ENCODE measurements at regions not wholly inside any gene's neighbourhood (a gene's known extent, or its start where the extent isn't known, plus 50 kb on each side); places are given as distances from the start of the nearest gene placed in this dataset.

GRCh38 chr16:9040800-9041412, 50.5 kb upstream of the HAPSTR1 start:
- Histone ChIP-seq H3K27ac (ENCODE audit: low read length) (no peak overlapping the region), H3F3A (ENCODE audit: insufficient read depth, low read length) (no peaks in the 10 kb centered on the region), H3K27me3 (replicated peaks; ENCODE audit: insufficient read depth, low read length) (no peaks in the 10 kb centered on the region), H3K4me1 (ENCODE audit: low read length) (no peaks in the 10 kb centered on the region), H3K4me3 (ENCODE audit: low read length) (no peak overlapping the region), H3K9me3 (replicated peaks; ENCODE audit: insufficient read depth, low read length) (no peaks in the 10 kb centered on the region), H3K79me2 (ENCODE audit: low read length) (no peaks in the 10 kb centered on the region), H4K20me1 (ENCODE audit: insufficient read depth, low read length) (no peaks in the 10 kb centered on the region), H3K9ac (ENCODE audit: low read length) (no peak overlapping the region), H2AFZ (ENCODE audit: low read length) (no peak overlapping the region), H3K36me3 (replicated peaks; ENCODE audit: insufficient read depth, low read length) (no peaks in the 10 kb centered on the region), H3K4me2 (ENCODE audit: low read depth, low read length) (no peak overlapping the region), H3K9me2 (replicated peaks; ENCODE audit: insufficient read depth, low read length) (no peaks in the 10 kb centered on the region)
- DNase-seq, result no peak
- TF ChIP-seq EZH2 (optimal IDR thresholded peaks at IDR 0.05; ENCODE audit: low read depth, low read length) (no peak), EZH2phosphoT487 (IDR thresholded peaks at IDR 0.05; ENCODE audit: low read length) (no peak), CTCF (IDR thresholded peaks at IDR 0.05; ENCODE audit: low read length) (no peak)

Data from MM.1S (cell line).